ENCODE measurements at regions not wholly inside any gene's neighbourhood (a gene's known extent, or its start where the extent isn't known, plus 50 kb on each side); places are given as distances from the start of the nearest gene placed in this dataset.

DNA sequence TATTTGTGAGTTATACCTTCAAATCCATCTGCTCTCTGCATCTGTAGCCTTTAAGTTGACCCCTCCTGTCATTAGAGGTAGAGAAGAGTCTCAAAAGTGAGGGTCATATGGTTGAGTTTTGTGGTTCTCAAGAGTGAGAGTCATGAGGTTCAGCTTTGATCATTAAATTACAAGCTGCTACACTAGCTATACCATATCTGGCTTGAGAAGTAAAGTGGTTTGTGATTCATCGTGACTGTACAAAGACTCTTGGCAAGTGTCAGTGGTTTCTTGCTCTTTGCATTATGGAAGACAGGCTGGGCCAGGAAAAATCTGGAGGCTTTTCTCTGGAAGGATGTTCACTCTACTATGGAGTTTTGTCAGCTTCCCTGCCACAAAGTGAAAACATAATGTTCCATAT, 170.6 kb downstream of the ZC4H2 start:
- TF ChIP-seq POLR2A (IDR thresholded peaks at IDR 0.05; ENCODE audit: low read depth, low read length) (no peak), POLR2AphosphoS5 (IDR thresholded peaks at IDR 0.05; ENCODE audit: low read depth, low read length) (no peak), PAX5 (IDR thresholded peaks at IDR 0.05; ENCODE audit: insufficient read depth, low read length, severe bottlenecking) (no peak)
